ENCODE measurements at regions not wholly inside any gene's neighbourhood (a gene's known extent, or its start where the extent isn't known, plus 50 kb on each side); places are given as distances from the start of the nearest gene placed in this dataset.

- no peak for TF ChIP-seq POLR2A (IDR thresholded peaks at IDR 0.05; ENCODE audit: low read depth, low read length)
- TF ChIP-seq TAF1 (IDR thresholded peaks at IDR 0.05; ENCODE audit: low read depth, low read length) = no peak
- no peak for TF ChIP-seq POLR2AphosphoS5 (IDR thresholded peaks at IDR 0.05; ENCODE audit: low read depth, low read length)
- no peak for TF ChIP-seq SPI1 (IDR thresholded peaks at IDR 0.05; ENCODE audit: low read depth, low read length)
- no peak for TF ChIP-seq PAX5 (IDR thresholded peaks at IDR 0.05; ENCODE audit: insufficient read depth, low read length, severe bottlenecking)
- TF ChIP-seq POU2F2 (IDR thresholded peaks at IDR 0.05; ENCODE audit: low read depth, low read length) = no peak
These were observed 150.3 kb downstream of the DAD1 start for GRCh38 chr14:22438742-22439141.
